HepG2 (cell line): ENCODE measurements at regions not wholly inside any gene's neighbourhood (a gene's known extent, or its start where the extent isn't known, plus 50 kb on each side); places are given as distances from the start of the nearest gene placed in this dataset.

ENCODE experiments used
- ATAC-seq: fragments of 200-7000 bp; cut with Tn5 transposase; 3 replicates; pipeline ENCODE4 v1.9.1; 2020; ENCODE audit warnings: mild to moderate bottlenecking, moderate library complexity
- BruUV-seq: library from RNA; stranded (reverse); fragments of 400-500 nt; replicated peaks from 2 replicates; lab custom pipeline; 2021; lab: Mats Ljungman, UMichigan
- CTCF ChIA-PET: fragments of 300-600 bp; formaldehyde crosslinking; extraction: SDS; loops from one replicate; lab custom pipeline; 2021; ENCODE audit warnings: low total read pairs, inconsistent platforms, low intra/inter-chr PET ratio; lab: Yijun Ruan, JAX
- POLR2A ChIA-PET: fragments of 350-600 bp; sonication (Branson Sonifier 250); formaldehyde crosslinking; loops from one replicate; lab custom pipeline; 2020; ENCODE audit warnings: antibody characterized with exemption, inconsistent platforms; lab: Yijun Ruan, JAX
- DNase-seq: peaks from one replicate; pipeline ENCODE4 v3.0.0-alpha.2; 2015; ENCODE audit warnings: low spot score
- FAIRE-seq: peaks from 3 replicates; lab custom pipeline; 2011; peaks lifted over from hg19 to GRCh38; lab: Jason Lieb, UNC
- H2AFZ ChIP-seq: one replicate; pipeline ENCODE4 v1.6.1; 2011; ENCODE audit warnings: low read length, inconsistent platforms
- H3K27ac ChIP-seq: fragments of 300-600 bp; 3 replicates; pipeline ENCODE4 v1.8.0; 2011; ENCODE audit warnings: mixed run types, mild to moderate bottlenecking, mixed read lengths, low read length, inconsistent platforms; ENCODE audit not compliant: insufficient read depth; ENCODE audit errors: extremely low read length
- H3K27me3 ChIP-seq, 2 experiments: fragments of 200-600 bp in 1 of 2; 2 replicates in 1 of 2; 3 replicates in 1 of 2; pipeline versions ENCODE4 v1.6.0 to v1.8.0; 2011; ENCODE audit warnings: low read length in 2 of 2, mild to moderate bottlenecking in 2 of 2, moderate library complexity in 2 of 2, inconsistent platforms in 1 of 2; ENCODE audit not compliant: insufficient read depth in 2 of 2, control insufficient read depth in 1 of 2
- H3K36me3 ChIP-seq, 2 experiments: fragments of 200-600 bp in 1 of 2; replicated peaks in 1 of 2; 2 replicates in 1 of 2; 3 replicates in 1 of 2; pipeline versions ENCODE4 v1.5.1 to v1.8.0; 2011; ENCODE audit warnings: low read length in 2 of 2, inconsistent platforms in 1 of 2; ENCODE audit not compliant: insufficient read depth in 2 of 2, control insufficient read depth in 1 of 2
- H3K4me1 ChIP-seq: 2 replicates; pipeline ENCODE4 v1.5.1; 2012; ENCODE audit warnings: low read length, inconsistent platforms; ENCODE audit not compliant: insufficient read depth
- H3K4me2 ChIP-seq: 2 replicates; pipeline ENCODE4 v1.6.0; 2011; ENCODE audit warnings: low read depth, low read length, inconsistent platforms
- H3K4me3 ChIP-seq, 3 experiments: fragments of 200-600 bp in 1 of 3; sonication (generic), shearing (Covaris generic) in 1 of 3; replicated peaks in 1 of 3; 2 replicates each; pipeline ENCODE4 v1.5.1; 2011 to 2016; ENCODE audit warnings: low read length in 3 of 3, inconsistent platforms in 2 of 3, low read depth in 2 of 3, mild to moderate bottlenecking in 2 of 3, control low read depth in 1 of 3, mixed read lengths in 1 of 3; ENCODE audit not compliant: insufficient read depth in 1 of 3
- H3K79me2 ChIP-seq: one replicate; pipeline ENCODE4 v1.6.1; 2011; ENCODE audit warnings: low read length, inconsistent platforms; ENCODE audit not compliant: insufficient read depth
- H3K9ac ChIP-seq: 2 replicates; pipeline ENCODE4 v1.6.0; 2011; ENCODE audit warnings: mild to moderate bottlenecking, low read depth, low read length, inconsistent platforms; ENCODE audit not compliant: insufficient read depth
- H3K9me3 ChIP-seq: 2 replicates; pipeline ENCODE4 v1.5.1; 2012; ENCODE audit warnings: mild to moderate bottlenecking, low read length
- H4K20me1 ChIP-seq: 2 replicates; pipeline ENCODE4 v1.6.0; 2011; ENCODE audit warnings: inconsistent platforms, mild to moderate bottlenecking, low read length, moderate library complexity; ENCODE audit not compliant: insufficient read depth
- ATF7 ChIP-seq, 2 experiments: fragments of 450-650 bp in 1 of 2; sonication (generic) in 1 of 2; formaldehyde crosslinking in 1 of 2; IDR thresholded peaks; 2 replicates each; pipeline versions ENCODE4 v1.4.0 to v1.6.1; 2016 to 2020; ENCODE audit warnings: antibody characterized with exemption in 1 of 2, mild to moderate bottlenecking in 1 of 2, missing genetic modification reagents in 1 of 2
- CBX5 ChIP-seq: sonication (generic); formaldehyde crosslinking; IDR thresholded peaks from 2 replicates; pipeline ENCODE4 v1.4.0; 2020; ENCODE audit warnings: missing genetic modification reagents, borderline replicate concordance
- CEBPB ChIP-seq: IDR thresholded peaks from 2 replicates; pipeline ENCODE4 v1.6.1; 2011; ENCODE audit warnings: low read depth, low read length, improper control_type of control experiment, borderline replicate concordance
- ELF3 ChIP-seq: IDR thresholded peaks from 2 replicates; pipeline ENCODE4 v1.6.1; 2016; ENCODE audit warnings: missing genetic modification reagents, missing compliant biosample characterization
- KLF12 ChIP-seq: sonication (generic); formaldehyde crosslinking; IDR thresholded peaks from 2 replicates; pipeline ENCODE4 v1.4.0; 2020; ENCODE audit warnings: missing genetic modification reagents, borderline replicate concordance
- NPAS2 ChIP-seq: sonication (generic); formaldehyde crosslinking; IDR thresholded peaks from 2 replicates; pipeline ENCODE4 v1.8.0; 2022; ENCODE audit warnings: mild to moderate bottlenecking, missing genetic modification reagents, borderline replicate concordance
- PAX8 ChIP-seq: sonication (generic); formaldehyde crosslinking; IDR thresholded peaks from 2 replicates; pipeline ENCODE4 v1.8.0; 2022; ENCODE audit warnings: mild to moderate bottlenecking, missing genetic modification reagents, borderline replicate concordance
- ZC3H4 ChIP-seq: sonication (generic); formaldehyde crosslinking; IDR thresholded peaks from 2 replicates; pipeline ENCODE4 v1.4.0; 2020; ENCODE audit warnings: missing genetic modification reagents, borderline replicate concordance
- ZNF232 ChIP-seq: sonication (generic); formaldehyde crosslinking; IDR thresholded peaks from 2 replicates; pipeline ENCODE4 v1.4.0; 2020; ENCODE audit warnings: missing genetic modification reagents, borderline replicate concordance
- ZNF264 ChIP-seq: sonication (generic); formaldehyde crosslinking; IDR thresholded peaks from 2 replicates; pipeline ENCODE4 v1.4.0; 2020; ENCODE audit warnings: missing genetic modification reagents
- ZNF329 ChIP-seq: sonication (generic); formaldehyde crosslinking; IDR thresholded peaks from 2 replicates; pipeline ENCODE4 v1.9.0; 2021; ENCODE audit warnings: low read depth, mild to moderate bottlenecking, missing genetic modification reagents
- ZNF616 ChIP-seq: sonication (generic); formaldehyde crosslinking; IDR thresholded peaks from 2 replicates; pipeline ENCODE4 v1.5.0; 2020; ENCODE audit warnings: low read depth, mild to moderate bottlenecking, missing genetic modification reagents
- WGBS: methylation state at CpG from one replicate; pipeline ENCODE4 v1.1.6; 2017; ENCODE audit warnings: low lambda C conversion rate; 5-methylcytosine and 5-hydroxymethylcytosine counted together
- in situ Hi-C: cut with HindIII; loops from 2 replicates; pipeline ENCODE4 v1.10.0; 2017; ENCODE audit warnings: low pct_unique_long_range_greater_than_20kb; ENCODE audit not compliant: extremely low pct_ligation_motif_present
- intact Hi-C: fragments of 100-400 bp; cut with micrococcal nuclease; formaldehyde crosslinking; loops from one replicate; pipeline ENCODE4 v1.10.0; 2022; ENCODE audit not compliant: unreplicated experiment
- TF ChIP-seq, protein P1 (sequence below): sonication (generic); formaldehyde crosslinking; IDR thresholded peaks from 2 replicates; pipeline ENCODE4 v1.4.0; 2020; ENCODE audit warnings: missing genetic modification reagents
- TF ChIP-seq, protein P2 (sequence below): sonication (generic); formaldehyde crosslinking; IDR thresholded peaks from 2 replicates; pipeline ENCODE4 v1.4.0; 2020; ENCODE audit warnings: missing genetic modification reagents
- TF ChIP-seq, protein P3 (sequence below): IDR thresholded peaks from 2 replicates; pipeline ENCODE4 v1.6.1; 2012; ENCODE audit warnings: inconsistent platforms

DNA sequence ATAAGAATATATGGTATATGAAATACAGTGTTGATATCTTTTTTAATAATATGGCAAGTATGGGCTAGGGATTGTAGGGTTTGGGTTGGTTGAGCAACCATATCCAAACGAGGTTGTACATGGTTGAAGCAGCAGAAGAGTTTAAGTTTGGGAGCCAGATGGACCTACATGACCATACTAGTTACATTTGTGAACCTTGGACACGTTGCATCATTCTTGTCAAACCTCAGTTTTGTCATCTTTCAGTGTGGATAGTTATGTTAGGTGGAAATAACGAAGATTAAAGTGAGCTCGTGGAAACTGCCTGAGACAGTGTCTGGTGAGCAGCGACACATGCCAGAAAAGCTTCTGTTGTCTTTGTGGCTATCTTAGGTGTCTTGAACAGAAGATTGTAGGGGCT lies 307.1 kb upstream of the KIRREL3 start:
- H3K27ac ChIP-seq = no peak overlapping the region
- no peaks in the 10 kb centered on the region for H3K36me3 ChIP-seq
- in situ Hi-C loops = no loop called here
- no peaks in the 10 kb centered on the region for H3K79me2 ChIP-seq
- TF ChIP-seq ZNF264 (CRISPR knock-in tag) (no peak), CEBPB (0 out of 2 replicates have a peak, but pooled peaks have one; percentile 37)
- FAIRE-seq (no peak), DNase-seq (no peak), ATAC-seq (no peak)
- no peaks in the 10 kb centered on the region; a peak in 1 of 5 replicates for H3K27me3 ChIP-seq
- peaks cover 33% of the 10 kb centered on the region for H3K9me3 ChIP-seq
- no peaks in the 10 kb centered on the region for H3K4me1 ChIP-seq
- no peak overlapping the region for H2AFZ ChIP-seq
- no peak overlapping the region for H3K4me3 ChIP-seq
- H3K4me2 ChIP-seq = no peak overlapping the region
- 7% methylated on average over 5 of the region's 5 CpGs for WGBS
- no TSS peak for BruUV-seq
- ChIA-PET CTCF (no interaction called here), POLR2A (no interaction called here)
- no peaks in the 10 kb centered on the region for H4K20me1 ChIP-seq
- intact Hi-C loops = no loop called here
- H3K9ac ChIP-seq = no peak overlapping the region

DNA sequence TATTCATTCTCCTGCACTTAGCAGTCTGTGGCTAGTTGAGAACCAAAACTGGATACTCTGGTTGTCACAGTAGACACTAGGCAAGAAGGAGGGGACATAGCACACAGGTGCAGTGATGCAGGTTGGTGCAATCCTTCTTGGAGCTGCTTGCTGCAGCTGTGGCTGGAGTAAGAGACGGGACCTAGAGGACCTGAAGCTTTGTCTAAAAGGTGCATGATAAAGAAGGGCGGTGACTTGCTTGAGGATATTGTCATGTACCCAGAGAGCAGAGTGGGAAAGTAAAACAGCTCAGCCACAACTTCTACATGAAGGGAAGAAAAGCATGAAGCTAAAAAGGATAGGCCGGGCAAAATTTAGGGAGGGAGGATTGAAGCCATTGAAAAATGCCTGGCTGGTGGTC lies 304.1 kb upstream of the KIRREL3 start:
- Histone ChIP-seq H3K27ac (no peak overlapping the region), H3K36me3 (no peaks in the 10 kb centered on the region), H3K9me3 (peaks cover 13% of the 10 kb centered on the region), H3K4me3 (no peak overlapping the region), H3K79me2 (no peaks in the 10 kb centered on the region), H3K9ac (no peak overlapping the region), H3K4me1 (no peaks in the 10 kb centered on the region), H3K4me2 (no peak overlapping the region), H3K27me3 (no peaks in the 10 kb centered on the region; a peak in 1 of 5 replicates), H2AFZ (no peak overlapping the region), H4K20me1 (no peaks in the 10 kb centered on the region)
- ChIA-PET POLR2A (no interaction called here), CTCF (no interaction called here)
- intact Hi-C loops = no loop called here
- no peak for ATAC-seq
- in situ Hi-C loops = no loop called here
- BruUV-seq = no TSS peak
- FAIRE-seq = no peak
- 2% methylated on average over 3 of the region's 3 CpGs for WGBS
- no peak for DNase-seq
- TF ChIP-seq, protein P1, sequence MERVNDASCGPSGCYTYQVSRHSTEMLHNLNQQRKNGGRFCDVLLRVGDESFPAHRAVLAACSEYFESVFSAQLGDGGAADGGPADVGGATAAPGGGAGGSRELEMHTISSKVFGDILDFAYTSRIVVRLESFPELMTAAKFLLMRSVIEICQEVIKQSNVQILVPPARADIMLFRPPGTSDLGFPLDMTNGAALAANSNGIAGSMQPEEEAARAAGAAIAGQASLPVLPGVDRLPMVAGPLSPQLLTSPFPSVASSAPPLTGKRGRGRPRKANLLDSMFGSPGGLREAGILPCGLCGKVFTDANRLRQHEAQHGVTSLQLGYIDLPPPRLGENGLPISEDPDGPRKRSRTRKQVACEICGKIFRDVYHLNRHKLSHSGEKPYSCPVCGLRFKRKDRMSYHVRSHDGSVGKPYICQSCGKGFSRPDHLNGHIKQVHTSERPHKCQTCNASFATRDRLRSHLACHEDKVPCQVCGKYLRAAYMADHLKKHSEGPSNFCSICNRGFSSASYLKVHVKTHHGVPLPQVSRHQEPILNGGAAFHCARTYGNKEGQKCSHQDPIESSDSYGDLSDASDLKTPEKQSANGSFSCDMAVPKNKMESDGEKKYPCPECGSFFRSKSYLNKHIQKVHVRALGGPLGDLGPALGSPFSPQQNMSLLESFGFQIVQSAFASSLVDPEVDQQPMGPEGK (CRISPR knock-in tag) = no peak
- TF ChIP-seq PAX8 (CRISPR knock-in tag) (no peak), ZNF329 (CRISPR knock-in tag) (no peak), CBX5 (CRISPR knock-in tag) (no peak), NPAS2 (no peak), ZC3H4 (CRISPR knock-in tag) (no peak), ZNF616 (CRISPR knock-in tag) (no peak), KLF12 (CRISPR knock-in tag) (no peak), ELF3 (no peak), ATF7 (IDR thresholded peaks at IDR 0.05) (no peak), ATF7 (CRISPR knock-in tag; IDR thresholded peaks at IDR 0.05) (no peak), ZNF232 (CRISPR knock-in tag) (no peak)
- TF ChIP-seq, protein P2, sequence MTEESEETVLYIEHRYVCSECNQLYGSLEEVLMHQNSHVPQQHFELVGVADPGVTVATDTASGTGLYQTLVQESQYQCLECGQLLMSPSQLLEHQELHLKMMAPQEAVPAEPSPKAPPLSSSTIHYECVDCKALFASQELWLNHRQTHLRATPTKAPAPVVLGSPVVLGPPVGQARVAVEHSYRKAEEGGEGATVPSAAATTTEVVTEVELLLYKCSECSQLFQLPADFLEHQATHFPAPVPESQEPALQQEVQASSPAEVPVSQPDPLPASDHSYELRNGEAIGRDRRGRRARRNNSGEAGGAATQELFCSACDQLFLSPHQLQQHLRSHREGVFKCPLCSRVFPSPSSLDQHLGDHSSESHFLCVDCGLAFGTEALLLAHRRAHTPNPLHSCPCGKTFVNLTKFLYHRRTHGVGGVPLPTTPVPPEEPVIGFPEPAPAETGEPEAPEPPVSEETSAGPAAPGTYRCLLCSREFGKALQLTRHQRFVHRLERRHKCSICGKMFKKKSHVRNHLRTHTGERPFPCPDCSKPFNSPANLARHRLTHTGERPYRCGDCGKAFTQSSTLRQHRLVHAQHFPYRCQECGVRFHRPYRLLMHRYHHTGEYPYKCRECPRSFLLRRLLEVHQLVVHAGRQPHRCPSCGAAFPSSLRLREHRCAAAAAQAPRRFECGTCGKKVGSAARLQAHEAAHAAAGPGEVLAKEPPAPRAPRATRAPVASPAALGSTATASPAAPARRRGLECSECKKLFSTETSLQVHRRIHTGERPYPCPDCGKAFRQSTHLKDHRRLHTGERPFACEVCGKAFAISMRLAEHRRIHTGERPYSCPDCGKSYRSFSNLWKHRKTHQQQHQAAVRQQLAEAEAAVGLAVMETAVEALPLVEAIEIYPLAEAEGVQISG (CRISPR knock-in tag) = no peak
- TF ChIP-seq, protein P3, sequence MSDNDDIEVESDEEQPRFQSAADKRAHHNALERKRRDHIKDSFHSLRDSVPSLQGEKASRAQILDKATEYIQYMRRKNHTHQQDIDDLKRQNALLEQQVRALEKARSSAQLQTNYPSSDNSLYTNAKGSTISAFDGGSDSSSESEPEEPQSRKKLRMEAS = no peak
